ENCODE measurements at regions not wholly inside any gene's neighbourhood (a gene's known extent, or its start where the extent isn't known, plus 50 kb on each side); places are given as distances from the start of the nearest gene placed in this dataset.

DNA sequence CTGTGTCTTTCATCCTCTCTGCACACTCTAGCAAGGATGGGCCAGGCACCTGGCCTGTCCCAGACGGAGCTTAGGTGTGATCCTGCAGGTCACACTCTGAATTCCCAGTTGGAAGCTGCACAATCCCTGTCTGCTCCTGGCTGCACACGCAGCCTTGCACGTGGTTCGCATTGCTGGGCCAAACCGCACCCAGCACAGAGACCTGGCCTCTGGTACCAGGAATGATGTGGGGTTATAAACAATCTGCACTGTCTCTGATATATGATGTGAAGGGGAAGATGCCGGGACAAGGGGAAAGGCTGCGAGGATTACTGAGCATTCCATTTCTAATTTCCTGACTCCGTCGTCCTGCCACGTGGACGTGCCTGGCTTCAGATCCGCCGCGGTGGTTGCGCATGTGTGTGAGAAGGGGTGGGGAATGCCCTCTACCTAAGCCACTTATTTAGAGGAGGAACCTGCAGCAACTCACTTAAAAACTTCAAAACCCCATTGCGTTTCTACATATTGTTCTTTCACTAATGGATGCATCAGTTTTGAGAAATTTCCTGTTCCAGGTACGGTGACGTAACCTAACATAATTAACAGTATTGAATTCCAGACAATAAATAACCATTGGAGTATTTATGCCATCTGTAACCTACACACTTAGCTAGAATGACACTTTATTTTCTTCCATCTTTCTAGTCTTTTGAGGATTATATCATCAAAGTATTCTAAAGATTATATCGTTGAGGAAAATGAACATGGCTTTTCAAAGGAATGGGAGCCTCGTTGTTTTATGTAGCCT lies 559.7 kb upstream of the MGMT start:
- no peak for DNase-seq (ENCODE audit: low spot score)
- no peak for TF ChIP-seq CTCF (IDR thresholded peaks at IDR 0.05; ENCODE audit: extremely low read depth, missing control alignments)

DNA sequence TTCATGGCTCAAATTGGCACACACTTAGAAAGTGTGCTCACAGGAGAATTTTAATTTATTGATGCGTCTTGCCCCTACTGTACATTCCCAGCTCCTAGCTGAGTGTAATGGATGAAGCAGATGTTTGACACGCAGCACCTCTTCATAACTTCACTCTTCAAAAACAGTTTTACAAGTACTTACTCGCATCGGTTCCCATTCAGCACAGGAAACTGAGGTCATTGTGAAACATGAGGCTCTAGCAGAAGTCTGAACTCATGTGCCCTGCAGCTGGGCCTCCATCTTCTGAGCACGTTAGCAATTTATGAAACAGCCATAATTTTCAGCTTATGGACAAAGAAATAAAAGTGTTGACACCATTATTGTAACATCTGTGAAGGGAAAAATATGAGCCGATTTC lies 558.9 kb upstream of the MGMT start:
- DNase-seq (ENCODE audit: low spot score) = peak; percentile 19
- no peak for TF ChIP-seq CTCF (IDR thresholded peaks at IDR 0.05; ENCODE audit: extremely low read depth, missing control alignments)

DNA sequence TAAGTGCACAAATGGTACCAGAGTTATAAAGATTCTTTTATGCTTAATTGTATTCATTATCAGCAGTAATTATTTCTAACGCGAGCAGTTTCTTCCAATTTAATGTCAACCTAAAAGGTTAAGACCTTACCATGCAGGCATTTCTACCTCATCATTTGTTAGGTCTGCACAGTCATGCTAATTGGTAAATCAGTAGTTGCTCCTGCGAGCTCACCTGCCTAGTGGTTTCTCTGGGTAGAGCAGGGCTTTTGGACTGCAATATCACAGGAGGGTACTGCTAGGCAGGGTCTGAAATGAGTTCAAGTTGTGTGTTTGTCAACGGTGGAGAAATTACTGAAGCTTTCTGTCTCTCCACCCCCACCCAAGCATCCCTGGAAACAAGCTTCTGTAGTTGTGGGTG lies 558.5 kb upstream of the MGMT start:
- DNase-seq (ENCODE audit: low spot score) = no peak
- TF ChIP-seq CTCF (IDR thresholded peaks at IDR 0.05; ENCODE audit: extremely low read depth, missing control alignments) = no peak

DNA sequence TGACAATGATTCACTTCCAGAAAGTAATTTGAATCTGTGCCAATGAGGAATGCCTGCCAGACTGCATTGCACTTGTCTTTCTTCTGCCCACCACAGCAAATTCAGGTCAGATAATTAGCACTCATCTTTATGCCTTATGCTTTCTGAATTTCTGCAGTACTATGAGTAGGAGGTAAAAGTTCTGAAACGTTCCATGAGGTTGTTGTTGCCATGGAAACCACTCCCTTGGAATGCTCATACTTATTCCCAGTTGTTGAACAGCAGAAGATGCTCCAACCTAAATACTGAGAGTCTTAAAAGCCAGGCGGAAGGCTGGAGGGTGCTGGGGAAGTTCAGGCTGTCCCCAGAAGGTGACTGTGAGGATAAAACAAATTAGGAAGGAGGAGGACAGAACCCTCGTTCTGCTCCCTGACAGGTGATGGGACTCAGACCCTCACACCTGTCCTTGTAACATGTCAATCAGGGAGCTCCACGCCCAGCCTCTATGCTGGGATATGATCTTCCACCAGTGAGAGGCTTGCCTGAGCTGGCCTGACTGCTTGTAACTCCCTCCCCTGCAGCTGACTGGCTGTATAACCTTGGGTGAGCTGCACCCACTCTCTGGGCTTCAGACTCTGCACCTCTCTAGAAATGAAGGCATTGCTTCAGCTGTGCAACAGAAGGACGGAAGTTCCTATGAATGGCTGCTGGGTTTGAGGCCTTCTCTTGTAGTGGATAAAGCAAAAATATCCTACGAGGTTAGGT lies 554.3 kb upstream of the MGMT start:
- TF ChIP-seq CTCF (IDR thresholded peaks at IDR 0.05; ENCODE audit: extremely low read depth, missing control alignments) = no peak
- no peak for DNase-seq (ENCODE audit: low spot score)

DNA sequence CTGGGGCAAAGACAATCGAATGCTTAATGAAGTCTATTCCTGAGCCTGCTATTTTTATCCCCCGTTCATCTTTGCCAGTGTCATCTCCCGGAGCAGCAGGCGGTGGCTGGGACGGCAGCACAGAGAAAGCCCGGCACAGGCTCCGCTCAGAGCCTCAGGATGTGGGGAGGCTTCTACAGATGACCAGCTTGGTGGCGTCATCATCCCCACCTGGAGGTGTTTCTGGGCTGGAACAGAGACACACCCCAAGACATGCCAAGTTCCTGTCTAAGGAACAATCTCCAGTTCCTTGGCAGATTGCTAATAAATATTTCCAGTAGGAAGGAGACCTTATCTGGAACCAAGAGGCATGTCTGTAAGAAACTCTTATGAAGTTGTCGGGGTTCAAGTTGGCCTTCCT lies 552.4 kb upstream of the MGMT start:
- DNase-seq (ENCODE audit: low spot score) = no peak
- TF ChIP-seq CTCF (IDR thresholded peaks at IDR 0.05; ENCODE audit: extremely low read depth, missing control alignments) = no peak

DNA sequence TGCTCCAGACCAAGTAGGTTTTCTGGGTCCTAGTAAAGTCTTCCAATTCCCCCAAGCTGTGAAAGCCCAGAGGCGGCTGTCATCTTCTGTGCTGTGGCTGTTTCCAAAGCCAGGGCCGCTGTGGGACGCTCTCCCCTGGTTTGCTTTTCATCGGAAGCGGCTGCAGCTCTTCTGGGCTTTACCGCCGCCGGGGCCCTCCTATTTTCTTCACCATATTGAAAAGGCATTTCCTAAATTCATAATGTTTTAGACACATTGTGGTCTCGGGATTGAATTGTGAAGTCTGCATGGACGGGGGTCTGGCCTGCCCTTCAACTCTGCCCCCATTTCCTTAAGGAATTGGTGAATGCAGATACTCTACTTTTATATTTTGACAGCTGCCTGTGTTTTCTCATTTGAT lies 551.4 kb upstream of the MGMT start:
- DNase-seq (ENCODE audit: low spot score) = no peak
- TF ChIP-seq CTCF (IDR thresholded peaks at IDR 0.05; ENCODE audit: extremely low read depth, missing control alignments) = no peak

DNA sequence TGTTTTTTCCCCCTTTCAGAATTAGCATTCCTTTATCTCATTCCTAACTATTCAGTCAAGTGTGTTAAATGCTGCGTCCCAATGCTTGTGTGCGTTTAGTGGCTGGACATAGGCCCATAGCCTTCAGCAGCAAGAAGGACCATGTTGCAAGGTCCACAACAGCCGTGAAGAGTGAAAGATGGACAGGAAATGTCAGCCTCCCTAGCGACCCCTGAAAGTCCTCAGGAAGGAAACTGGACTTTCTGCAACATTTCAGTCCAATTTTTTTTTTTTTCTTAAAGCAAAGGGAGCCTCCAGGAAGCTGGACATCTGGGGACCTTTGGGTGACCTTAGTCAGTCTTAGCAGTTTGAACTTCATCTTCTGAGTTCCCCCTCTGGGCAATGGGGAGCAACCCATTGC lies 550.7 kb upstream of the MGMT start:
- DNase-seq (ENCODE audit: low spot score) = no peak
- no peak for TF ChIP-seq CTCF (IDR thresholded peaks at IDR 0.05; ENCODE audit: extremely low read depth, missing control alignments)
